NCI-H524 (cell line): ENCODE measurements at regions not wholly inside any gene's neighbourhood (a gene's known extent, or its start where the extent isn't known, plus 50 kb on each side); places are given as distances from the start of the nearest gene placed in this dataset.
"Not testable (repeated sequence)": the region's sequence is repeated elsewhere in the genome, so short reads cannot be mapped to it uniquely, and the experiment has no call there.

Experiments
- DNase-seq, 2 experiments: peaks; one replicate each; lab custom pipeline; 2025; lab: John Stamatoyannopoulos, UW

- DNase-seq, result not testable (repeated sequence)
Measured at GRCh38 chr1:117314951-117315350, 52.3 kb upstream of the MAN1A2 start.

- DNase-seq, result no peak
Measured at GRCh38 chr1:117313555-117313954, 53.7 kb upstream of the MAN1A2 start.

GRCh38 chr1:117312453-117313138 is 54.7 kb upstream of the MAN1A2 start:
- no peak for DNase-seq

GRCh38 chr1:117308311-117308916 is 58.8 kb upstream of the MAN1A2 start:
- DNase-seq, result no peak

- no peak for DNase-seq
Measured at GRCh38 chr1:117301901-117302300, 65.3 kb upstream of the MAN1A2 start.

GRCh38 chr1:117300183-117300582 is 67.1 kb upstream of the MAN1A2 start:
- DNase-seq, result not testable (repeated sequence)

- DNase-seq, result no peak
Measured at GRCh38 chr1:117295001-117295400, 72.2 kb upstream of the MAN1A2 start.

GRCh38 chr1:117290890-117291289 is 76.4 kb upstream of the MAN1A2 start:
- DNase-seq, result no peak

GRCh38 chr1:117289316-117289870 is 77.9 kb upstream of the MAN1A2 start:
- DNase-seq, result no peak

- DNase-seq, result no peak
Measured at GRCh38 chr1:117286562-117286961, 75.8 kb upstream of the VTCN1 start.

- no peak for DNase-seq
Measured at GRCh38 chr1:117286145-117286544, 75.4 kb upstream of the VTCN1 start.

GRCh38 chr1:117284399-117285215 is 73.9 kb upstream of the VTCN1 start:
- peak; percentile 69 to 78 for DNase-seq

- no peak for DNase-seq
Measured at GRCh38 chr1:117278531-117278930, 67.8 kb upstream of the VTCN1 start.

GRCh38 chr1:117275055-117275454 is 64.3 kb upstream of the VTCN1 start:
- no peak for DNase-seq

GRCh38 chr1:117271959-117272358 is 61.2 kb upstream of the VTCN1 start:
- DNase-seq, result no peak

- DNase-seq, result no peak
Measured at GRCh38 chr1:117271129-117271528, 60.4 kb upstream of the VTCN1 start.

- DNase-seq, result no peak
Measured at GRCh38 chr1:117270679-117271078, 60.0 kb upstream of the VTCN1 start.

- no peak for DNase-seq
Measured at GRCh38 chr1:117268535-117269455, 58.1 kb upstream of the VTCN1 start.

- no peak for DNase-seq
Measured at GRCh38 chr1:117267232-117267774, 56.6 kb upstream of the VTCN1 start.

GRCh38 chr1:117262976-117263375 is 52.2 kb upstream of the VTCN1 start:
- no peak for DNase-seq

GRCh38 chr1:117261424-117261785 is 50.7 kb upstream of the VTCN1 start:
- no peak for DNase-seq
